ENCODE measurements at regions not wholly inside any gene's neighbourhood (a gene's known extent, or its start where the extent isn't known, plus 50 kb on each side); places are given as distances from the start of the nearest gene placed in this dataset.

GRCh38 chr5:100004969-100005368 is 530.2 kb upstream of the FAM174A start:
- intact Hi-C loops (cut with DNase I), result no loop called here
- H3K9me3 ChIP-seq, result no peaks in the 10 kb centered on the region
- H3K36me3 ChIP-seq, result no peaks in the 10 kb centered on the region
- no peak for TF ChIP-seq POLR2A (IDR thresholded peaks at IDR 0.05)
- TF ChIP-seq, protein P1, sequence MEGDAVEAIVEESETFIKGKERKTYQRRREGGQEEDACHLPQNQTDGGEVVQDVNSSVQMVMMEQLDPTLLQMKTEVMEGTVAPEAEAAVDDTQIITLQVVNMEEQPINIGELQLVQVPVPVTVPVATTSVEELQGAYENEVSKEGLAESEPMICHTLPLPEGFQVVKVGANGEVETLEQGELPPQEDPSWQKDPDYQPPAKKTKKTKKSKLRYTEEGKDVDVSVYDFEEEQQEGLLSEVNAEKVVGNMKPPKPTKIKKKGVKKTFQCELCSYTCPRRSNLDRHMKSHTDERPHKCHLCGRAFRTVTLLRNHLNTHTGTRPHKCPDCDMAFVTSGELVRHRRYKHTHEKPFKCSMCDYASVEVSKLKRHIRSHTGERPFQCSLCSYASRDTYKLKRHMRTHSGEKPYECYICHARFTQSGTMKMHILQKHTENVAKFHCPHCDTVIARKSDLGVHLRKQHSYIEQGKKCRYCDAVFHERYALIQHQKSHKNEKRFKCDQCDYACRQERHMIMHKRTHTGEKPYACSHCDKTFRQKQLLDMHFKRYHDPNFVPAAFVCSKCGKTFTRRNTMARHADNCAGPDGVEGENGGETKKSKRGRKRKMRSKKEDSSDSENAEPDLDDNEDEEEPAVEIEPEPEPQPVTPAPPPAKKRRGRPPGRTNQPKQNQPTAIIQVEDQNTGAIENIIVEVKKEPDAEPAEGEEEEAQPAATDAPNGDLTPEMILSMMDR (IDR thresholded peaks at IDR 0.05), result no peak
- H3K27me3 ChIP-seq, result no peaks in the 10 kb centered on the region
- no peak for DNase-seq
- no peaks in the 10 kb centered on the region for H3K4me1 ChIP-seq
- H3K27ac ChIP-seq, result no peak overlapping the region
- no peak overlapping the region for H3K4me3 ChIP-seq

- H3K4me1 ChIP-seq, result no peaks in the 10 kb centered on the region
- TF ChIP-seq POLR2A (IDR thresholded peaks at IDR 0.05), result no peak
- TF ChIP-seq, protein P1 (IDR thresholded peaks at IDR 0.05), result no peak
- no peaks in the 10 kb centered on the region for H3K27me3 ChIP-seq
- no peaks in the 10 kb centered on the region for H3K9me3 ChIP-seq
- WGBS, 2 donors, result 32 to 37% methylated on average over 2 of the region's 2 CpGs
- no peak overlapping the region for H3K27ac ChIP-seq
- no peak overlapping the region for H3K4me3 ChIP-seq
- DNase-seq, result no peak
- intact Hi-C loops (cut with DNase I), result no loop called here
- H3K36me3 ChIP-seq, result no peaks in the 10 kb centered on the region
These were observed 536.9 kb upstream of the FAM174A start for GRCh38 chr5:99998319-99998718.

DNA sequence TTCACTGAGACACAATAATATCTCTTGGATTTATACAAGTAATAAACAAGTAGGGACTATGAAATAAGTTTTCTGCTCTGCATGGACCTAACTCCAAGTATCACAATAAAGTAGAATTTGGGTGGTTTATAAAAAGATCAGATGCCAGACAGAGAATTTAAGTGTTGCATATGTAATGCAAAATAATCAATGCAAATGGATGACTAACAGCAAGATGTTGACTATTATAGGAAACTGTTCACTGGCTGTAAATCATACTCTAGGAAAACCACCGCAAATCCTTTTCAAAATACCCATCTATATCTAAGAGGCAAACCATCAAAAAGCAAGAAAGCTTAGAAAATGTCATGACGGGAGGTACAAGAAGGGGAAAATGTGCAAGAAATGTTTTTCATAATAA is 539.8 kb upstream of the FAM174A start:
- TF ChIP-seq, protein P1 (IDR thresholded peaks at IDR 0.05), result no peak
- TF ChIP-seq POLR2A (IDR thresholded peaks at IDR 0.05), result no peak
- H3K27ac ChIP-seq, result no peak overlapping the region
- H3K4me3 ChIP-seq, result no peak overlapping the region
- no peaks in the 10 kb centered on the region for H3K9me3 ChIP-seq
- 87 to 89% methylated on average over 2 of the region's 2 CpGs for WGBS, 2 donors
- no peak for DNase-seq
- no peaks in the 10 kb centered on the region for H3K27me3 ChIP-seq
- intact Hi-C loops (cut with DNase I), result no loop called here
- no peaks in the 10 kb centered on the region for H3K36me3 ChIP-seq
- no peaks in the 10 kb centered on the region for H3K4me1 ChIP-seq

DNA sequence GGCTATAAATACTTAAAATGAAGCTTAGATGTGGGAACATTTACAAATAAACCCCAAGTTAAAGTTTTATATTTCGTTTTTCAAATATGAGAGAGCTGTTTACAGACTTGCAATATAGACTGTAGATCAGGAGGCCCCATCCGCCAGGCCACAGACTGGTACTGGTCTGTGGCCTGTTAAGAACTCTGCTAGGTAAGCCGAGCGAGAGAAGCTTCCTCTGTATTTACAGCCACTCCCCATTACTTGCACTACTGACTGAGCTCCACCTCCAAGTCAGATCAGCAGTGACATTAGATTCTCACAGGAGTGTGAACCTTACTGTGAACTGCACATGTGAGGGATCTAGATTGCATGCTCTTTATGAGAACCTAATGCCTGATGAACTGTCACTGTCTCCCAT is 561.4 kb upstream of the FAM174A start:
- intact Hi-C loops (cut with DNase I), result no loop called here
- Histone ChIP-seq H3K9me3 (no peaks in the 10 kb centered on the region), H3K27me3 (no peaks in the 10 kb centered on the region), H3K4me1 (no peaks in the 10 kb centered on the region), H3K4me3 (no peak overlapping the region), H3K36me3 (no peaks in the 10 kb centered on the region), H3K27ac (no peak overlapping the region)
- TF ChIP-seq, protein P1 (IDR thresholded peaks at IDR 0.05), result no peak
- no peak for TF ChIP-seq POLR2A (IDR thresholded peaks at IDR 0.05)
- WGBS, 2 donors, result 67 to 78% methylated on average over 4 of the region's 4 CpGs
- no peak for DNase-seq

GRCh38 chr5:99955962-99956361 is 579.2 kb upstream of the FAM174A start:
- Histone ChIP-seq H3K9me3 (no peaks in the 10 kb centered on the region), H3K4me3 (no peak overlapping the region), H3K36me3 (no peaks in the 10 kb centered on the region), H3K27me3 (no peaks in the 10 kb centered on the region), H3K27ac (no peak overlapping the region), H3K4me1 (no peaks in the 10 kb centered on the region)
- TF ChIP-seq, protein P1 (IDR thresholded peaks at IDR 0.05), result no peak
- no peak for TF ChIP-seq POLR2A (IDR thresholded peaks at IDR 0.05)
- no peak for DNase-seq
- 60% methylated on average over 1 to 4 of the region's 8 CpGs for WGBS, 2 donors
- intact Hi-C loops (cut with DNase I), result no loop called here

Data from esophagus squamous epithelium (tissue), 5 donors.